RWPE2 (cell line): ENCODE measurements at regions not wholly inside any gene's neighbourhood (a gene's known extent, or its start where the extent isn't known, plus 50 kb on each side); places are given as distances from the start of the nearest gene placed in this dataset.

Source experiments
- ATAC-seq: fragments of 200-7000 bp; cut with Tn5 transposase; 3 replicates; pipeline ENCODE4 v1.9.1; 2021; ENCODE audit warnings: low read depth
- DNase-seq: peaks from one replicate; pipeline ENCODE4 v3.0.0-alpha.2; 2020; ENCODE audit warnings: low spot score
- H3K27ac ChIP-seq: fragments of 450-650 bp; 2 replicates; pipeline ENCODE4 v1.5.1; 2017; ENCODE audit warnings: mild to moderate bottlenecking; ENCODE audit not compliant: poor library complexity, severe bottlenecking
- H3K27me3 ChIP-seq: fragments of 250-450 bp; sonication (Bioruptor Pico); 2 replicates; pipeline ENCODE4 v1.5.1; 2021; ENCODE audit warnings: mild to moderate bottlenecking, moderate library complexity; ENCODE audit not compliant: insufficient read depth, poor library complexity, severe bottlenecking
- H3K36me3 ChIP-seq: fragments of 250-450 bp; sonication (Bioruptor Pico); 2 replicates; pipeline ENCODE4 v1.5.1; 2020; ENCODE audit warnings: low read depth, mild to moderate bottlenecking, moderate library complexity
- H3K4me1 ChIP-seq: fragments of 250-450 bp; sonication (Bioruptor Pico); 2 replicates; pipeline ENCODE4 v1.5.1; 2021; ENCODE audit warnings: mild to moderate bottlenecking, moderate library complexity; ENCODE audit not compliant: insufficient read depth, poor library complexity, severe bottlenecking
- H3K4me3 ChIP-seq: fragments of 250-450 bp; sonication (Bioruptor Pico); 2 replicates; pipeline ENCODE4 v1.5.1; 2021; ENCODE audit warnings: mild to moderate bottlenecking, moderate library complexity; ENCODE audit not compliant: severe bottlenecking
- H3K9me3 ChIP-seq: fragments of 250-450 bp; sonication (Bioruptor Pico); 2 replicates; pipeline ENCODE4 v1.5.1; 2021; ENCODE audit warnings: mild to moderate bottlenecking, moderate library complexity; ENCODE audit not compliant: severe bottlenecking
- TF ChIP-seq, protein P1 (sequence below): fragments of 450-650 bp; IDR thresholded peaks from one replicate; pipeline ENCODE4 v1.5.1; 2017; ENCODE audit warnings: mild to moderate bottlenecking, moderate library complexity; ENCODE audit not compliant: poor library complexity, severe bottlenecking

DNA sequence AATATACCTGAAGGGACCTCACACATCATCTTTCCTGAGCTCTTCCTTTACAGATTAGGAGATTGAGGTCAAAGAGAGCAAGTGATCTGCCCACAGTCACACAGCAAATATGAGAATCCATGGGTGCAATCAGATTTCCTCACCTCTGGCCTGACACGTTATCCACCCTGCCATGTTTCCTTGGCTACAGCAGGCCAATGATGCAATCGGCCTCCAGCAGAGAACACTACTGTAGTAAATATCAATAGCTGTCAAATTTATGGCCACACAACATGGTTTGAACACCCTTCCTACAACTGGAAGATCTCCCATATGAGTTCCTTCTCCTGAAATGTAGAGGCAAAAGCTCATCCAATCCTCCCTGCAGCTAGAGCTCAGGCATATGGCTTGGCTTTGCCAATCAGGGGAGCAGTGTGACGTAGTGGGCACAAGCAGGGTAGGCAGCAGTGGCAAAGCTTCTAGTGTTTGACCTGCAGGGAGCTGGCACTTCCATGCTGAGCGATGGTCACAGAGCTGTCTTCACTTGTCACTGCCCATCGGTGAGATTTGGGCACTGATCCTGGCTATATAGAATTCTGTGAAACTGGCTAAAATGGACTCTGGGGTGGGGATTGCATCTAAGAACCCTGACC, 271.3 kb downstream of the TJP1 start:
- Histone ChIP-seq H3K9me3 (no peaks in the 10 kb centered on the region), H3K27me3 (peaks cover 41% of the 10 kb centered on the region), H3K4me1 (no peaks in the 10 kb centered on the region), H3K36me3 (no peaks in the 10 kb centered on the region), H3K27ac (no peak overlapping the region), H3K4me3 (no peak overlapping the region)
- DNase-seq: no peak
- TF ChIP-seq, protein P1, sequence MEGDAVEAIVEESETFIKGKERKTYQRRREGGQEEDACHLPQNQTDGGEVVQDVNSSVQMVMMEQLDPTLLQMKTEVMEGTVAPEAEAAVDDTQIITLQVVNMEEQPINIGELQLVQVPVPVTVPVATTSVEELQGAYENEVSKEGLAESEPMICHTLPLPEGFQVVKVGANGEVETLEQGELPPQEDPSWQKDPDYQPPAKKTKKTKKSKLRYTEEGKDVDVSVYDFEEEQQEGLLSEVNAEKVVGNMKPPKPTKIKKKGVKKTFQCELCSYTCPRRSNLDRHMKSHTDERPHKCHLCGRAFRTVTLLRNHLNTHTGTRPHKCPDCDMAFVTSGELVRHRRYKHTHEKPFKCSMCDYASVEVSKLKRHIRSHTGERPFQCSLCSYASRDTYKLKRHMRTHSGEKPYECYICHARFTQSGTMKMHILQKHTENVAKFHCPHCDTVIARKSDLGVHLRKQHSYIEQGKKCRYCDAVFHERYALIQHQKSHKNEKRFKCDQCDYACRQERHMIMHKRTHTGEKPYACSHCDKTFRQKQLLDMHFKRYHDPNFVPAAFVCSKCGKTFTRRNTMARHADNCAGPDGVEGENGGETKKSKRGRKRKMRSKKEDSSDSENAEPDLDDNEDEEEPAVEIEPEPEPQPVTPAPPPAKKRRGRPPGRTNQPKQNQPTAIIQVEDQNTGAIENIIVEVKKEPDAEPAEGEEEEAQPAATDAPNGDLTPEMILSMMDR: no peak
- ATAC-seq: no peak

DNA sequence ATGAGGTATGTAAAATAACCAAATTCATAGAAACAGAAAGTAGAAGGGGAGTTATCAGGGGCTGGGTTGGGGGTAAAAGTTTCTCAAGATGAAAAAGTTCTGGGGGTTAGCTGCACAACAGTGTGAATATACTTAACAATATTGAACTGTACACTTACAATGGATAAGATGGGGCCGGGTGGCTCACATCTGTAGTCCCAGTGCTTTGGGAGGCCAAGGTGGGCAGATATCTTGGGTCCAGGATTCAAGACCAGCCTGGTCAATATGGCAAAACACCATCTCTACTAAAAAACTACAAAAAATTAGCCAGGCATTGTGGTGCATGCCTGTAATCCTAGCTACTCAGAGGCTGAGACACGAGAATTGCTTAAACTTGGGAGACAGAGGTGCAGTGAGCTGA, 274.3 kb downstream of the TJP1 start:
- H3K4me1 ChIP-seq: no peaks in the 10 kb centered on the region
- H3K27me3 ChIP-seq: peaks cover 50% of the 10 kb centered on the region
- no peaks in the 10 kb centered on the region for H3K9me3 ChIP-seq
- H3K36me3 ChIP-seq: no peaks in the 10 kb centered on the region
- ATAC-seq (no peak), DNase-seq (no peak)
- TF ChIP-seq, protein P1: no peak
- H3K27ac ChIP-seq: no peak overlapping the region
- H3K4me3 ChIP-seq: no peak overlapping the region

DNA sequence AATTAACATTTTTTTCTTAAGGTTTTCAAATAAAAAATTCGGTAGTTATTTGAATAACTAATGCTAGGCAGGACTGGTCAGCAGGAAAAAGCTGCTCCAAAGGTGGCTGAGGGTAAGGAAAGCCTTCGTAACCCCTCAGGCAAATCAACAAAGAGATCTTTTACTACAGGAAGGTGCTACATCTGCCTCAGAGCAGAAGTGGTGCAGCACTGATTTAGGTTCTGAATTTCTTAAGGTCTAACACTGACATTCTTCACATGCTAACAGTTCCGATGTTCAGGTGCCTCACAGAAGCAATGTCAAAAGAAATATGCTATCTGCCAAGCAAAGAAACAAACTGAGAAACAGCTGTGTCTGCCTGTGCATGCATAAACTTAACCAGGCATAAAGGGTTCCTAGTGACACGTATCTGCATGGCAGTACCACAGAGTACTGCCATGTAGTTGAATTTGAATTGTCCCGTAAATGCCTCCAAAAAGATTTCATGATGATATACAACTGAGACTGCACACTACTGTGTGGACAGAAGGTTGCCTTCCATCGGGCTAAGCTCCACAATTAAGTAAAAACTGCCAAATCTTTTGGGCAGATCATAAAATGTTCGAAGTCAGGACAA, 275.0 kb upstream of the NSMCE3 start:
- ATAC-seq (no peak), DNase-seq (no peak)
- peaks cover 42% of the 10 kb centered on the region for H3K27me3 ChIP-seq
- no peaks in the 10 kb centered on the region for H3K4me1 ChIP-seq
- H3K36me3 ChIP-seq: no peaks in the 10 kb centered on the region
- no peak overlapping the region for H3K27ac ChIP-seq
- no peaks in the 10 kb centered on the region for H3K9me3 ChIP-seq
- no peak overlapping the region for H3K4me3 ChIP-seq
- TF ChIP-seq, protein P1: no peak

DNA sequence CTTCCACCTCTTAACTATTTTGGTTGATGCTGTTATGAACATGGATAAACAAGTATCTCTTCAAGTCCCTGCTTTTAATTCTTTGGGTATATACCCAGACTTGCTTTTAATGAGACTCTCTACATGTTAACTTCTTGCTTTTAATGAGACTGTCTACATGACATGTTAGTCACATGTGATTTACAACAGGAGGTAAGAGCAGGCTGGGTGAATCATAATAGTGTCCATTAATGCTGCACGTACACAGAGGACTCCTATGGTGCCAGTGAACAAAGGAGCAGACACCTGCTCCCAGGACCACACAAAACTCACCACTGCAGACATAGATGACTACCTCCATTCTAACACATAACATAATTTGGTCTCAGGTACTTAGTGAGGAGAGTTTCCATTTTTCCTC, 273.4 kb upstream of the NSMCE3 start:
- Histone ChIP-seq H3K27ac (no peak overlapping the region), H3K4me3 (no peak overlapping the region), H3K36me3 (no peaks in the 10 kb centered on the region), H3K9me3 (no peaks in the 10 kb centered on the region), H3K27me3 (peaks cover 36% of the 10 kb centered on the region), H3K4me1 (no peaks in the 10 kb centered on the region)
- no peak for DNase-seq
- TF ChIP-seq, protein P1: no peak
- no peak for ATAC-seq

DNA sequence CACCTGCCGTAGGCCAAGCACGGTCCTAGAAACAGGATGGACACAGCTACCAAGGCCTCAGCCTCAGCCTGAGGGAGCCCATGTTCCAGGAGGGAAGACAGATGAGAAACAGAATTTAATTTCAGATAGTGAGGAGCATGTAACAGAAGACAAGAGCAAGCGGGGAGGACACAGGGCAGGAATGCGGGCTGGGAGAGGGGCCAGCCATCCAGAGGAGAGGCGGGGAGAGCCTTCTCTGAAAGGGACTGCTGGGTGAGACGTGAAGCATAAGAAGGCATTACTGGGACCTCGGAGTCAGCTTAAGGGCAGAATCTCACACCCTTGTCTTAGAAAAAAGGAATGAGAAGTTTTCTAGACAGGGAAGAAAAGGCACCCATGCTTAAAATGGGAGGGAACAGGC, 271.7 kb upstream of the NSMCE3 start:
- no peaks in the 10 kb centered on the region for H3K4me1 ChIP-seq
- ATAC-seq: no peak; the same call in 2 of the 3 replicates
- peaks cover 40% of the 10 kb centered on the region for H3K27me3 ChIP-seq
- H3K4me3 ChIP-seq: no peak overlapping the region
- TF ChIP-seq, protein P1: no peak
- H3K27ac ChIP-seq: no peak overlapping the region
- DNase-seq: no peak
- no peaks in the 10 kb centered on the region for H3K9me3 ChIP-seq
- no peaks in the 10 kb centered on the region for H3K36me3 ChIP-seq
